Calu3 (cell line): ENCODE measurements at regions not wholly inside any gene's neighbourhood (a gene's known extent, or its start where the extent isn't known, plus 50 kb on each side); places are given as distances from the start of the nearest gene placed in this dataset.

ENCODE experiments used
- BruUV-seq: library from RNA; stranded (reverse); fragments of 400-500 nt; replicated peaks from 2 replicates; lab custom pipeline; 2021; lab: Mats Ljungman, UMichigan
- CTCF ChIA-PET: fragments of 300-600 bp; sonication (Branson Sonifier 250); formaldehyde crosslinking; loops from one replicate; lab custom pipeline; 2022; ENCODE audit warnings: antibody characterized with exemption; lab: Charles Lee
- DNase-seq: peaks from one replicate; pipeline ENCODE4 v3.0.0; 2022
- H3K27ac Mint-ChIP-seq: one replicate; pipeline ENCODE4 v1.8.0; 2022; ENCODE audit warnings: mixed read lengths; ENCODE audit not compliant: unreplicated experiment
- H3K27me3 Mint-ChIP-seq: one replicate; pipeline ENCODE4 v1.8.0; 2022; ENCODE audit warnings: mixed read lengths; ENCODE audit not compliant: unreplicated experiment
- H3K36me3 Mint-ChIP-seq: one replicate; pipeline ENCODE4 v1.8.0; 2022; ENCODE audit warnings: mild to moderate bottlenecking, moderate library complexity, mixed read lengths; ENCODE audit not compliant: insufficient read depth, unreplicated experiment
- H3K4me1 Mint-ChIP-seq: one replicate; pipeline ENCODE4 v1.8.0; 2022; ENCODE audit warnings: mild to moderate bottlenecking, low read depth, mixed read lengths; ENCODE audit not compliant: unreplicated experiment
- H3K4me3 Mint-ChIP-seq: one replicate; pipeline ENCODE4 v1.8.0; 2022; ENCODE audit warnings: mild to moderate bottlenecking, low read depth, moderate library complexity, mixed read lengths; ENCODE audit not compliant: unreplicated experiment
- H3K9me3 Mint-ChIP-seq: one replicate; pipeline ENCODE4 v1.8.0; 2022; ENCODE audit warnings: low read depth, mixed read lengths; ENCODE audit not compliant: unreplicated experiment
- intact Hi-C: fragments of 100-400 bp; cut with micrococcal nuclease; formaldehyde crosslinking; loops from one replicate; pipeline ENCODE4 v1.10.0; 2022; ENCODE audit not compliant: unreplicated experiment
- TF ChIP-seq, protein P1 (sequence below): fragments of 200-600 bp; IDR thresholded peaks from one replicate; pipeline ENCODE4 v1.8.0; 2022; ENCODE audit warnings: antibody characterized with exemption; ENCODE audit not compliant: unreplicated experiment

DNA sequence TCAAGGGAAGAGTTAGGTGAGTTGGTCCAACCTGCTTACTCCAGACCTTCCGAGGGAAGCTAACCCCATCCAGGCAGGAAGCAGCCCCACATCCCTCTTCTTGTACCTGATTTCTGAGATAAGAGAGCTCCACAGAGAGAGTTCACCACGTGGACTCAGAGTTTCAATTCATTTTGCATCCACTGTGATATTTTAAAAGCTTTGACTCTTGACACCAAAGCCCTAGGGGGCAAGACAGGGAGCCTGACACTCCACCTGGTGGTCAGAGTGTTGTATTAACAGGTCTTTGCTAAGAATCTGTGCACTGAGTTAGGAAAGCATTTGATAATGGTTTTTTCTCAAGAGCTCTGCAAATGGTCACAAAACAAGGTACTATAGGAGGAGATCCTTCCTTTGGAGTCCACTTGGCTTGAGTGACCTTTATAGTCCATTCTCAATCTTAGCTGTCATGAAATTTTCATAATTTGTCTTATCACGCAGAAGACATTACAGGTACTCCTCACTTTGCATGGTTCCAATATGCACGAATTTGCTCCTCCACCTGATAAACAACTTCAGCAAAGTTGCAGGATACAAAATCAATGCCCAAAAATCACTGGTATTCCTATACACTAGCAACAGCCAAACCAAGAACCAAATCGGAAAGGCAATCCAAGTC, 56.2 kb upstream of the RIPOR2 start:
- Mint-ChIP-seq H3K4me1 (peaks cover 54% of the 10 kb centered on the region), H3K27ac (no peak overlapping the region), H3K36me3 (no peaks in the 10 kb centered on the region), H3K9me3 (peaks cover 8% of the 10 kb centered on the region), H3K4me3 (no peak overlapping the region), H3K27me3 (no peaks in the 10 kb centered on the region)
- peak; percentile 84 for DNase-seq
- intact Hi-C loops, result loop anchor here (1.0 to 5.0 kb wide), 3 partner anchors 60 to 136 kb away; no protein-coding TSS in a partner anchor
- CTCF ChIA-PET, result interaction anchor here (0.5 to 3.7 kb wide), 26 partner anchors 10 to 411 kb away, joined by 3 to 127 read pairs (median 4); partner anchors contain the start of gene KIAA0319
- no TSS peak for BruUV-seq
- TF ChIP-seq, protein P1, sequence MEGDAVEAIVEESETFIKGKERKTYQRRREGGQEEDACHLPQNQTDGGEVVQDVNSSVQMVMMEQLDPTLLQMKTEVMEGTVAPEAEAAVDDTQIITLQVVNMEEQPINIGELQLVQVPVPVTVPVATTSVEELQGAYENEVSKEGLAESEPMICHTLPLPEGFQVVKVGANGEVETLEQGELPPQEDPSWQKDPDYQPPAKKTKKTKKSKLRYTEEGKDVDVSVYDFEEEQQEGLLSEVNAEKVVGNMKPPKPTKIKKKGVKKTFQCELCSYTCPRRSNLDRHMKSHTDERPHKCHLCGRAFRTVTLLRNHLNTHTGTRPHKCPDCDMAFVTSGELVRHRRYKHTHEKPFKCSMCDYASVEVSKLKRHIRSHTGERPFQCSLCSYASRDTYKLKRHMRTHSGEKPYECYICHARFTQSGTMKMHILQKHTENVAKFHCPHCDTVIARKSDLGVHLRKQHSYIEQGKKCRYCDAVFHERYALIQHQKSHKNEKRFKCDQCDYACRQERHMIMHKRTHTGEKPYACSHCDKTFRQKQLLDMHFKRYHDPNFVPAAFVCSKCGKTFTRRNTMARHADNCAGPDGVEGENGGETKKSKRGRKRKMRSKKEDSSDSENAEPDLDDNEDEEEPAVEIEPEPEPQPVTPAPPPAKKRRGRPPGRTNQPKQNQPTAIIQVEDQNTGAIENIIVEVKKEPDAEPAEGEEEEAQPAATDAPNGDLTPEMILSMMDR, result peak; percentile 98

DNA sequence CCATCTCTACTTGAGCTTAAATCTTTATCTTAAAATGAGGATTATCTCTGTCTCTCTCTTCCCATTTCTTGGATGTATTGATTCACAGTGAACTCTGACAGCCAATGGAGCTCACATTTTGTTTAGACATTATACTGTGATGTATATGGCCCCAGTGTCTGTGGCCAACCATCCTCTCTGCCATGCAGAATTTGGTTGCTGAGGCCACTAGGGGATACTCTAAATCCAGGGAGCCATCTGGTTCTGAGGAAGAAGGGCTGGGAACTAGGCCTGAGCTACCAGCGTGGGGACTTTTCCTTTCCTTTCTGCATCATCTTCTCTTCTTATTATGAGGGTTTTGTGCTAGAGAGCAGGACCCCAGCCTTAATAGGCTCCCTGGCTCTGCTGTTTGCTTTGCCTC, 59.1 kb upstream of the RIPOR2 start:
- H3K9me3 Mint-ChIP-seq, result peaks cover 5% of the 10 kb centered on the region
- no peak overlapping the region for H3K4me3 Mint-ChIP-seq
- no peaks in the 10 kb centered on the region for H3K27me3 Mint-ChIP-seq
- no peak overlapping the region for H3K27ac Mint-ChIP-seq
- DNase-seq, result no peak
- CTCF ChIA-PET, result interaction anchor here (0.5 to 0.6 kb wide), 2 partner anchors 82 to 145 kb away, joined by 3 to 4 read pairs; no protein-coding TSS in a partner anchor
- intact Hi-C loops, result loop anchor here (5.0 kb wide), 1 partner anchor 63 kb away; no protein-coding TSS in a partner anchor
- peaks cover 34% of the 10 kb centered on the region for H3K4me1 Mint-ChIP-seq
- TF ChIP-seq, protein P1, result no peak
- no TSS peak for BruUV-seq
- no peaks in the 10 kb centered on the region for H3K36me3 Mint-ChIP-seq

DNA sequence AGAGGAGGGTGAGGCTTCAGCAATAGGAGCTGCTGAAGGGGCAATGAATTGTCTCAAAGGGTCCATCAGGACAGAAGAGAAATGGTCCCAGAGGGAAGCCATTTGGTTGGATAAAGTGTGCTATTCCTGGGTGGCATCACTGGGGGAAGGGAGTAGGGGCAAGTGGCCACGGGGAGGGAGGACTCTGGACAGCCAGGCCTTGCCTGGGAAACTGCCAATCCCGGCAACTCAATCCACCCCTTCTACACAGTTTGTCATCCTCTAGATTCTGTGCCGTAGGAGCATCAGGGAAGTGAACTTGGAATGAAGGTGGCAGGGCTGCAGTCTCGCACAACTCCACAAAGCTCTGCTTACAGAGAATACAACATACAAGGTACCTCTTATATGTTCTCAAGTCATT, 59.5 kb upstream of the RIPOR2 start:
- H3K27ac Mint-ChIP-seq, result no peak overlapping the region
- no peaks in the 10 kb centered on the region for H3K36me3 Mint-ChIP-seq
- H3K9me3 Mint-ChIP-seq, result peaks cover 5% of the 10 kb centered on the region
- no peak for DNase-seq
- no TSS peak for BruUV-seq
- CTCF ChIA-PET, result interaction anchor here (0.5 to 1.9 kb wide), 3 partner anchors 23 to 146 kb away, joined by 3 to 6 read pairs (median 4); no protein-coding TSS in a partner anchor
- peaks cover 30% of the 10 kb centered on the region for H3K4me1 Mint-ChIP-seq
- no peaks in the 10 kb centered on the region for H3K27me3 Mint-ChIP-seq
- TF ChIP-seq, protein P1, result no peak
- intact Hi-C loops, result no loop called here
- H3K4me3 Mint-ChIP-seq, result no peak overlapping the region

DNA sequence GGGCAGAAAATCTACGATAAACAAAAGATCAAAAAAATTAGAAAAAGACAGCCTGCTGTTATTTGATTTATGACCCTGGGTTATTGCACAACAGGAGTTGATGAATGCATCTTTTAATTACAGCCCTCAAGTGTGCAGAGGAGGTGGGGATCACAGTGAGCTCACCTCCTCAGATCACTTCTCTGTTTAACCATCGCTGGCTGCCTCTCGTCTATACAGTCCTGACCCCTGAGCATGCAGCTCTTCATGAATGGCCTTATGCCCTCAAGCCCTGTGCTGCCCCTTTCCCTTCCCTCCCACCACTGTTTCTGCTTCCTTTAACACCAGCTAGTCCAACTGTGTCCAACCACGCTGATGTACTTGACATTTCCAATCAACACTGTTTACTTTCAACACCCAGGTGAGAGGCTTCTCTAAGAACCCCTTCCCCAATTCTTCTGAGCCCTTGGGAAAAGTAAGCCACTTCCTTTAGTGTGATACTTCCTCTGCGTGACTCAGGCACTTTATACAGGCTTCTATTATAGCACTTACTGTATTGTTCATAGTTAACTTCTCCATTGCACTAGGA, 60.6 kb upstream of the RIPOR2 start:
- Mint-ChIP-seq H3K9me3 (peaks cover 5% of the 10 kb centered on the region), H3K27ac (no peak overlapping the region), H3K4me3 (no peak overlapping the region), H3K4me1 (peaks cover 19% of the 10 kb centered on the region), H3K36me3 (no peaks in the 10 kb centered on the region), H3K27me3 (no peaks in the 10 kb centered on the region)
- BruUV-seq, result no TSS peak
- CTCF ChIA-PET, result interaction anchor here (0.8 to 1.9 kb wide), 2 partner anchors 22 to 147 kb away, joined by 4 to 6 read pairs; no protein-coding TSS in a partner anchor
- DNase-seq, result no peak
- intact Hi-C loops, result no loop called here
- TF ChIP-seq, protein P1, result no peak
